GM12878 (cell line): ENCODE measurements at regions not wholly inside any gene's neighbourhood (a gene's known extent, or its start where the extent isn't known, plus 50 kb on each side); places are given as distances from the start of the nearest gene placed in this dataset.

Source experiments
- ATAC-seq: fragments of 200-7000 bp; cut with Tn5 transposase; 3 replicates; pipeline ENCODE4 v1.9.1; 2020; ENCODE audit warnings: mild to moderate bottlenecking, moderate library complexity
- BruUV-seq: library from RNA; stranded (reverse); fragments of 400-500 nt; replicated peaks from 2 replicates; lab custom pipeline; 2021; lab: Mats Ljungman, UMichigan
- CTCF ChIA-PET: fragments of 300-600 bp; sonication (Branson Sonifier 250); formaldehyde crosslinking; extraction: SDS; loops from one replicate; lab custom pipeline; 2021; ENCODE audit warnings: inconsistent platforms; lab: Yijun Ruan, JAX
- POLR2A ChIA-PET: fragments of 350-600 bp; formaldehyde crosslinking; extraction: SDS; loops from one replicate; lab custom pipeline; 2021; ENCODE audit warnings: inconsistent platforms; lab: Charles Lee
- RAD21 ChIA-PET: fragments of 300-600 bp; sonication (Branson Sonifier 250); formaldehyde crosslinking; loops from one replicate; lab custom pipeline; 2023; ENCODE audit warnings: antibody characterized with exemption; ENCODE audit not compliant: unreplicated experiment; lab: Charles Lee
- SMC1A ChIA-PET: fragments of 300-600 bp; sonication (Branson Sonifier 250); formaldehyde crosslinking; loops from one replicate; lab custom pipeline; 2023; ENCODE audit not compliant: unreplicated experiment, uncharacterized antibody; lab: Charles Lee
- DNase-seq: peaks from one replicate; pipeline ENCODE4 v3.0.0-alpha.2; 2011; ENCODE audit warnings: low read depth, low spot score
- FAIRE-seq: peaks from 3 replicates; lab custom pipeline; 2011; peaks lifted over from hg19 to GRCh38; lab: Jason Lieb, UNC
- H2AFZ ChIP-seq: 2 replicates; pipeline ENCODE4 v1.6.0; 2011; ENCODE audit warnings: low read depth, low read length, control low read depth; ENCODE audit not compliant: control insufficient read depth
- H3K27ac ChIP-seq: 2 replicates; pipeline ENCODE4 v1.5.1; 2011; ENCODE audit warnings: control low read depth; ENCODE audit not compliant: control insufficient read depth, insufficient read depth
- H3K27me3 ChIP-seq, 2 experiments: replicated peaks in 1 of 2; 2 replicates each; pipeline versions ENCODE4 v1.6.0 to v1.6.1; 2011; ENCODE audit warnings: low read length in 1 of 2; ENCODE audit not compliant: control insufficient read depth in 2 of 2, insufficient read depth in 2 of 2
- H3K36me3 ChIP-seq, 2 experiments: 2 replicates each; pipeline ENCODE4 v1.5.1; 2011; ENCODE audit warnings: low read length in 1 of 2; ENCODE audit not compliant: control insufficient read depth in 2 of 2, insufficient read depth in 2 of 2
- H3K4me1 ChIP-seq: 2 replicates; pipeline ENCODE4 v1.6.1; 2011; ENCODE audit warnings: mild to moderate bottlenecking, low read length, moderate library complexity, mixed read lengths; ENCODE audit not compliant: control insufficient read depth, insufficient read depth
- H3K4me2 ChIP-seq: 2 replicates; pipeline ENCODE4 v1.6.0; 2011; ENCODE audit warnings: control low read depth; ENCODE audit not compliant: control insufficient read depth, insufficient read depth
- H3K4me3 ChIP-seq: fragments of 200-600 bp; sonication (generic); 2 replicates; pipeline ENCODE4 v1.5.1; 2016
- H3K79me2 ChIP-seq: 2 replicates; pipeline ENCODE4 v1.6.0; 2011; ENCODE audit warnings: low read length; ENCODE audit not compliant: control insufficient read depth, insufficient read depth
- H3K9ac ChIP-seq: 2 replicates; pipeline ENCODE4 v1.8.0; 2011; ENCODE audit warnings: low read length, control low read depth, mixed read lengths; ENCODE audit not compliant: control insufficient read depth, insufficient read depth
- H3K9me3 ChIP-seq: replicated peaks from 3 replicates; pipeline ENCODE4 v1.5.1; 2011; ENCODE audit warnings: mild to moderate bottlenecking, low read length; ENCODE audit not compliant: control insufficient read depth, insufficient read depth
- H4K20me1 ChIP-seq: 2 replicates; pipeline ENCODE4 v1.6.0; 2011; ENCODE audit not compliant: control insufficient read depth, insufficient read depth
- ASH2L ChIP-seq: fragments of 300-600, 200-600 bp; sonication (generic); IDR thresholded peaks from 2 replicates; pipeline ENCODE4 v1.6.1; 2017; ENCODE audit warnings: low read depth, mild to moderate bottlenecking, borderline replicate concordance
- ESRRA ChIP-seq: IDR thresholded peaks from 2 replicates; pipeline ENCODE4 v1.6.1; 2012; ENCODE audit warnings: mild to moderate bottlenecking, low read length, improper control_type of control experiment
- JUNB ChIP-seq: IDR thresholded peaks from 2 replicates; pipeline ENCODE4 v1.6.1; 2016; ENCODE audit warnings: antibody characterized with exemption, mild to moderate bottlenecking
- RAD21 ChIP-seq: IDR thresholded peaks from 2 replicates; pipeline ENCODE4 v1.6.1; 2011; ENCODE audit warnings: mild to moderate bottlenecking, low read depth, low read length, moderate library complexity; ENCODE audit not compliant: insufficient read depth
- RB1 ChIP-seq: fragments of 450-650 bp; formaldehyde crosslinking; IDR thresholded peaks from 2 replicates; pipeline ENCODE4 v1.6.1; 2017; ENCODE audit warnings: mild to moderate bottlenecking, borderline replicate concordance
- RBBP5 ChIP-seq: fragments of 200-600 bp; sonication (generic); conservative IDR thresholded peaks from 2 replicates; pipeline ENCODE4 v1.6.1; 2016
- RELA ChIP-seq: fragments of 450-650 bp; IDR thresholded peaks from 2 replicates; pipeline ENCODE4 v1.8.0; 2014; ENCODE audit warnings: borderline replicate concordance; ENCODE audit not compliant: partially characterized antibody
- TCF3 ChIP-seq: IDR thresholded peaks from 2 replicates; pipeline ENCODE4 v1.6.1; 2012; ENCODE audit warnings: low read depth, mild to moderate bottlenecking, low read length, borderline replicate concordance; ENCODE audit not compliant: insufficient read depth
- TCF7 ChIP-seq: IDR thresholded peaks from 2 replicates; pipeline ENCODE4 v1.6.1; 2014; ENCODE audit warnings: antibody characterized with exemption, borderline replicate concordance
- YY1 ChIP-seq: IDR thresholded peaks from 2 replicates; pipeline ENCODE4 v1.6.1; 2011; ENCODE audit warnings: low read depth, mild to moderate bottlenecking, low read length
- ZNF622 ChIP-seq: fragments of 450-650 bp; IDR thresholded peaks from 2 replicates; pipeline ENCODE4 v1.6.1; 2017; ENCODE audit warnings: mild to moderate bottlenecking, inconsistent platforms
- WGBS: methylation state at CpG from one replicate; pipeline ENCODE4 v1.1.6; 2016; ENCODE audit warnings: low lambda C conversion rate; ENCODE audit not compliant: insufficient replicate concordance, insufficient coverage; ENCODE audit errors: missing lambda C conversion rate; 5-methylcytosine and 5-hydroxymethylcytosine counted together
- in situ Hi-C: fragments of 300-500 bp; cut with MboI; formaldehyde crosslinking; loops from 9 replicates; pipeline ENCODE4 v1.14.3; 2018; ENCODE audit warnings: mixed read lengths
- intact Hi-C: fragments of 100-400 bp; cut with micrococcal nuclease; formaldehyde crosslinking; loops from one replicate; pipeline ENCODE4 v1.14.2; 2022; ENCODE audit not compliant: unreplicated experiment
- TF ChIP-seq, protein P1 (sequence below): fragments of 450-650 bp; IDR thresholded peaks from 2 replicates; pipeline ENCODE4 v1.6.1; 2016; ENCODE audit warnings: mild to moderate bottlenecking, moderate library complexity, borderline replicate concordance
- TF ChIP-seq, protein P2 (sequence below): fragments of 450-650 bp; IDR thresholded peaks from 2 replicates; pipeline ENCODE4 v1.6.1; 2016; ENCODE audit warnings: mild to moderate bottlenecking

DNA sequence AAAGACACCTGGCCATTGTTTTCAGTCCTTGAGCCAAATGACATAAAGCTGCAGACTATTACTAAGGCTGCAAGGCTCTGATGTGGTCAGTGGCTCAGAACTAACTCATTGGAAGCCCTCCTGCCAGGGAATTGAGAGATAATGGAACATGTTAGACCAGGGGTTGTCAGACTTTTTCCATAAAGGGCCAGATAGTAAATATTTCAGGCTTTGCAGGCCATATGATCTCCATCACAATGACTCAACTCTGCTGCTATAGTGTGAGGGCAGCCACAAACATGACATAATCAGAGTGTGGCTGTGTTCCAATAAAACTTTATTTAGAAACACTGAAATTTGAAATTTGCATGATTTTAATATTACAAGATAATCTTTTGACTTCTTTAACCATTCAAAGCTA is 140.3 kb downstream of the TMEM30B start:
- Histone ChIP-seq H2AFZ (no peak overlapping the region), H3K27ac (no peak overlapping the region), H4K20me1 (no peaks in the 10 kb centered on the region)
- in situ Hi-C loops = no loop called here
- DNase-seq = no peak
- TF ChIP-seq, protein P1, sequence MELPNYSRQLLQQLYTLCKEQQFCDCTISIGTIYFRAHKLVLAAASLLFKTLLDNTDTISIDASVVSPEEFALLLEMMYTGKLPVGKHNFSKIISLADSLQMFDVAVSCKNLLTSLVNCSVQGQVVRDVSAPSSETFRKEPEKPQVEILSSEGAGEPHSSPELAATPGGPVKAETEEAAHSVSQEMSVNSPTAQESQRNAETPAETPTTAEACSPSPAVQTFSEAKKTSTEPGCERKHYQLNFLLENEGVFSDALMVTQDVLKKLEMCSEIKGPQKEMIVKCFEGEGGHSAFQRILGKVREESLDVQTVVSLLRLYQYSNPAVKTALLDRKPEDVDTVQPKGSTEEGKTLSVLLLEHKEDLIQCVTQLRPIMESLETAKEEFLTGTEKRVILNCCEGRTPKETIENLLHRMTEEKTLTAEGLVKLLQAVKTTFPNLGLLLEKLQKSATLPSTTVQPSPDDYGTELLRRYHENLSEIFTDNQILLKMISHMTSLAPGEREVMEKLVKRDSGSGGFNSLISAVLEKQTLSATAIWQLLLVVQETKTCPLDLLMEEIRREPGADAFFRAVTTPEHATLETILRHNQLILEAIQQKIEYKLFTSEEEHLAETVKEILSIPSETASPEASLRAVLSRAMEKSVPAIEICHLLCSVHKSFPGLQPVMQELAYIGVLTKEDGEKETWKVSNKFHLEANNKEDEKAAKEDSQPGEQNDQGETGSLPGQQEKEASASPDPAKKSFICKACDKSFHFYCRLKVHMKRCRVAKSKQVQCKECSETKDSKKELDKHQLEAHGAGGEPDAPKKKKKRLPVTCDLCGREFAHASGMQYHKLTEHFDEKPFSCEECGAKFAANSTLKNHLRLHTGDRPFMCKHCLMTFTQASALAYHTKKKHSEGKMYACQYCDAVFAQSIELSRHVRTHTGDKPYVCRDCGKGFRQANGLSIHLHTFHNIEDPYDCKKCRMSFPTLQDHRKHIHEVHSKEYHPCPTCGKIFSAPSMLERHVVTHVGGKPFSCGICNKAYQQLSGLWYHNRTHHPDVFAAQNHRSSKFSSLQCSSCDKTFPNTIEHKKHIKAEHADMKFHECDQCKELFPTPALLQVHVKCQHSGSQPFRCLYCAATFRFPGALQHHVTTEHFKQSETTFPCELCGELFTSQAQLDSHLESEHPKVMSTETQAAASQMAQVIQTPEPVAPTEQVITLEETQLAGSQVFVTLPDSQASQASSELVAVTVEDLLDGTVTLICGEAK = peak; percentile 72
- TF ChIP-seq RELA = no peak
- TF ChIP-seq, all 136 proteins: peak for 1
- ChIA-PET CTCF (no interaction called here), SMC1A (no interaction called here), RAD21 (no interaction called here), POLR2A (no interaction called here)
- Histone ChIP-seq H3K9me3 (no peaks in the 10 kb centered on the region; the same call in 1 of the 3 replicates), H3K79me2 (no peaks in the 10 kb centered on the region), H3K36me3 (no peaks in the 10 kb centered on the region), H3K27me3 (no peaks in the 10 kb centered on the region), H3K4me3 (no peak overlapping the region), H3K4me1 (no peaks in the 10 kb centered on the region), H3K9ac (no peak overlapping the region), H3K4me2 (no peak overlapping the region)
- intact Hi-C loops = no loop called here
- ATAC-seq = no peak
- FAIRE-seq = no peak
- BruUV-seq = no TSS peak

DNA sequence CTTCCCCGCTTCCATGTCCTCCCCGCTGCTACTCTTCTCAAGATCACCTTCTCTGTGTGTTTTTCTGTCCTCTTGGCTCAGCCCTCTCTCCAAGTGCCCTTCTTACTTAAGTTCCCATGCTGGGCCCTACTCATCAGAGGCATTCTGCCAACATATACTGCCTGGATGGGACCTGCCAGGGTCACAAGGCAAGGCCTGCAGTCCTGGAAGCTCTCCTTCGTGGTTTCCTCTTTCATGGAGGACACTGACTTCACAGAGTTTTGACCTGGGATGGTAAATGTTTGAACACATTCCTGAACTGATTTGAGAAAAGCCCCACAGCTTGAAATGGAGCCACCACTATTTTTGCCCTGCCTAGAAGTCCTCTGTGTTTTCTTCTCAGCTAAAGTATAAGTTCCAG is 140.9 kb downstream of the TMEM30B start:
- ATAC-seq = no peak
- Histone ChIP-seq H3K27ac (no peak overlapping the region), H3K79me2 (no peaks in the 10 kb centered on the region), H2AFZ (no peak overlapping the region), H3K4me1 (no peaks in the 10 kb centered on the region), H3K27me3 (no peaks in the 10 kb centered on the region), H3K9me3 (no peaks in the 10 kb centered on the region; the same call in 1 of the 3 replicates), H3K4me3 (no peak overlapping the region), H4K20me1 (no peaks in the 10 kb centered on the region), H3K4me2 (no peak overlapping the region), H3K36me3 (no peaks in the 10 kb centered on the region), H3K9ac (no peak overlapping the region)
- ChIA-PET POLR2A (no interaction called here), RAD21 (no interaction called here), CTCF (no interaction called here), SMC1A (no interaction called here)
- in situ Hi-C loops = no loop called here
- DNase-seq = no peak
- BruUV-seq = no TSS peak
- intact Hi-C loops = no loop called here
- FAIRE-seq = no peak
- WGBS = 7% methylated on average over 3 of the region's 3 CpGs
- TF ChIP-seq JUNB = no peak
- TF ChIP-seq ESRRA = no peak
- no peak for TF ChIP-seq RBBP5
- TF ChIP-seq ASH2L = no peak
- no peak for TF ChIP-seq YY1
- no peak for TF ChIP-seq RAD21
- TF ChIP-seq RB1 = no peak
- TF ChIP-seq, protein P2, sequence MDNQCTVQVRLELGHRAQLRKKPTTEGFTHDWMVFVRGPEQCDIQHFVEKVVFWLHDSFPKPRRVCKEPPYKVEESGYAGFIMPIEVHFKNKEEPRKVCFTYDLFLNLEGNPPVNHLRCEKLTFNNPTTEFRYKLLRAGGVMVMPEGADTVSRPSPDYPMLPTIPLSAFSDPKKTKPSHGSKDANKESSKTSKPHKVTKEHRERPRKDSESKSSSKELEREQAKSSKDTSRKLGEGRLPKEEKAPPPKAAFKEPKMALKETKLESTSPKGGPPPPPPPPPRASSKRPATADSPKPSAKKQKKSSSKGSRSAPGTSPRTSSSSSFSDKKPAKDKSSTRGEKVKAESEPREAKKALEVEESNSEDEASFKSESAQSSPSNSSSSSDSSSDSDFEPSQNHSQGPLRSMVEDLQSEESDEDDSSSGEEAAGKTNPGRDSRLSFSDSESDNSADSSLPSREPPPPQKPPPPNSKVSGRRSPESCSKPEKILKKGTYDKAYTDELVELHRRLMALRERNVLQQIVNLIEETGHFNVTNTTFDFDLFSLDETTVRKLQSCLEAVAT = no peak
- TF ChIP-seq TCF7 = no peak
- no peak for TF ChIP-seq ZNF622
- no peak for TF ChIP-seq TCF3
